Ishikawa (cell line): ENCODE measurements at regions not wholly inside any gene's neighbourhood (a gene's known extent, or its start where the extent isn't known, plus 50 kb on each side); places are given as distances from the start of the nearest gene placed in this dataset.
A peak's percentile ranks its signal among the peaks of the same experiment; 100 is the strongest.

Experiments
- CEBPB ChIP-seq: IDR thresholded peaks from 2 replicates; pipeline ENCODE4 v1.6.1; 2012
- CREB1 ChIP-seq: IDR thresholded peaks from 2 replicates; pipeline ENCODE4 v1.6.1; 2012; ENCODE audit warnings: low read depth
- EGR1 ChIP-seq: IDR thresholded peaks from 2 replicates; pipeline ENCODE4 v1.6.1; 2012
- EP300 ChIP-seq: IDR thresholded peaks from 2 replicates; pipeline ENCODE4 v1.6.1; 2012; ENCODE audit warnings: borderline replicate concordance
- FOXM1 ChIP-seq: IDR thresholded peaks from 2 replicates; pipeline ENCODE4 v1.6.1; 2012; ENCODE audit warnings: low read depth, borderline replicate concordance
- MAX ChIP-seq: IDR thresholded peaks from 2 replicates; pipeline ENCODE4 v1.6.1; 2012
- NFIC ChIP-seq: IDR thresholded peaks from 2 replicates; pipeline ENCODE4 v1.6.1; 2012
- RAD21 ChIP-seq: IDR thresholded peaks from 2 replicates; pipeline ENCODE4 v1.6.1; 2012; ENCODE audit warnings: low read depth
- REST ChIP-seq: IDR thresholded peaks from 2 replicates; pipeline ENCODE4 v1.6.1; 2012; ENCODE audit warnings: low read depth, mild to moderate bottlenecking
- TAF1 ChIP-seq: IDR thresholded peaks from 2 replicates; pipeline ENCODE4 v1.6.1; 2012; ENCODE audit warnings: low read depth, mild to moderate bottlenecking
- TCF12 ChIP-seq: IDR thresholded peaks from 2 replicates; pipeline ENCODE4 v1.6.1; 2012; ENCODE audit warnings: low read depth
- TEAD4 ChIP-seq: IDR thresholded peaks from 2 replicates; pipeline ENCODE4 v1.6.1; 2012
- USF1 ChIP-seq: IDR thresholded peaks from 2 replicates; pipeline ENCODE4 v1.6.1; 2012
- YY1 ChIP-seq: IDR thresholded peaks from 2 replicates; pipeline ENCODE4 v1.6.1; 2012; ENCODE audit warnings: low read depth
- ZBTB7A ChIP-seq: IDR thresholded peaks from 2 replicates; pipeline ENCODE4 v1.6.1; 2012; ENCODE audit warnings: low read depth

GRCh38 chr13:99027661-99028425, 50.0 kb upstream of the DOCK9 start:
- TF ChIP-seq EGR1 (no peak), YY1 (no peak), TAF1 (no peak), NFIC (no peak), EP300 (no peak), TCF12 (no peak), FOXM1 (no peak)

GRCh38 chr13:99028890-99029289, 51.0 kb upstream of the DOCK9 start:
- no peak for TF ChIP-seq EP300
- peak; percentile 34; the same call in 1 of the 2 replicates for TF ChIP-seq RAD21

- TF ChIP-seq TAF1 (no peak), NFIC (no peak), YY1 (no peak), TCF12 (no peak), USF1 (no peak), CREB1 (no peak), CEBPB (no peak), RAD21 (no peak), EP300 (no peak), TEAD4 (no peak), EGR1 (no peak), ZBTB7A (no peak), FOXM1 (no peak), MAX (no peak), REST (no peak)
These were observed 51.7 kb upstream of the DOCK9 start for GRCh38 chr13:99029576-99029975.

GRCh38 chr13:99030326-99030725, 52.5 kb upstream of the DOCK9 start:
- TF ChIP-seq TEAD4 (no peak), FOXM1 (no peak), EP300 (no peak), NFIC (no peak), RAD21 (no peak), EGR1 (no peak), MAX (no peak), CEBPB (no peak), YY1 (no peak), REST (no peak), USF1 (no peak), CREB1 (no peak), TAF1 (no peak), TCF12 (no peak), ZBTB7A (no peak)

- TF ChIP-seq RAD21 (no peak), ZBTB7A (no peak)
These were observed 54.0 kb upstream of the DOCK9 start for GRCh38 chr13:99031832-99032231.

- TF ChIP-seq TAF1, result no peak
- TF ChIP-seq FOXM1, result no peak
- TF ChIP-seq RAD21, result peak; percentile 71
These were observed 56.0 kb upstream of the DOCK9 start for GRCh38 chr13:99033814-99034213.

- TF ChIP-seq REST, result no peak
- TF ChIP-seq FOXM1, result no peak
- TF ChIP-seq USF1, result no peak
- no peak for TF ChIP-seq CREB1
- no peak for TF ChIP-seq MAX
- no peak for TF ChIP-seq CEBPB
- TF ChIP-seq YY1, result no peak
These were observed 56.6 kb upstream of the DOCK9 start for GRCh38 chr13:99034333-99035085.
